ENCODE measurements at regions not wholly inside any gene's neighbourhood (a gene's known extent, or its start where the extent isn't known, plus 50 kb on each side); places are given as distances from the start of the nearest gene placed in this dataset.
A peak's percentile ranks its signal among the peaks of the same experiment; 100 is the strongest.

GRCh38 chr3:10743366-10744097 is 72.5 kb upstream of the SLC6A11 start:
- no peak for DNase-seq

GRCh38 chr3:10744098-10744465 is 71.9 kb upstream of the SLC6A11 start:
- DNase-seq, result peak; percentile 48

- DNase-seq, result no peak
Observed at GRCh38 chr3:10745392-10745791, 70.6 kb upstream of the SLC6A11 start.

GRCh38 chr3:10746001-10746400 is 70.0 kb upstream of the SLC6A11 start:
- DNase-seq, result no peak

- DNase-seq, result no peak
Observed at GRCh38 chr3:10746684-10747083, 69.3 kb upstream of the SLC6A11 start.

- no peak for DNase-seq
Observed at GRCh38 chr3:10747341-10747740, 68.7 kb upstream of the SLC6A11 start.

- DNase-seq, result no peak
Observed at GRCh38 chr3:10748040-10748439, 68.0 kb upstream of the SLC6A11 start.

GRCh38 chr3:10753964-10754363 is 62.1 kb upstream of the SLC6A11 start:
- DNase-seq, result peak; percentile 34

- DNase-seq, result no peak
Observed at GRCh38 chr3:10756546-10756945, 59.5 kb upstream of the SLC6A11 start.

GRCh38 chr3:10757021-10757820 is 58.8 kb upstream of the SLC6A11 start:
- DNase-seq, result peak; percentile 36

- DNase-seq, result peak; percentile 65
Observed at GRCh38 chr3:10757821-10758130, 58.3 kb upstream of the SLC6A11 start.

GRCh38 chr3:10758304-10759037 is 57.6 kb upstream of the SLC6A11 start:
- peak; percentile 42 for DNase-seq

GRCh38 chr3:10759495-10759894 is 56.5 kb upstream of the SLC6A11 start:
- no peak for DNase-seq

GRCh38 chr3:10760199-10760598 is 55.8 kb upstream of the SLC6A11 start:
- no peak for DNase-seq

GRCh38 chr3:10761583-10761982 is 54.4 kb upstream of the SLC6A11 start:
- DNase-seq, result no peak

- DNase-seq, result no peak
Observed at GRCh38 chr3:10762116-10762515, 53.9 kb upstream of the SLC6A11 start.

- DNase-seq, result no peak
Observed at GRCh38 chr3:10762611-10763247, 53.3 kb upstream of the SLC6A11 start.

GRCh38 chr3:10763248-10763620 is 52.8 kb upstream of the SLC6A11 start:
- no peak for DNase-seq

- no peak for DNase-seq
Observed at GRCh38 chr3:10763817-10764258, 52.2 kb upstream of the SLC6A11 start.

- DNase-seq, result no peak
Observed at GRCh38 chr3:10764259-10765051, 51.6 kb upstream of the SLC6A11 start.

- no peak for DNase-seq
Observed at GRCh38 chr3:10766049-10766705, 49.9 kb upstream of the SLC6A11 start.

Data from stimulated activated CD4-positive, alpha-beta T cell treated with anti-CD3 and anti-CD28 coated beads, Interleukin-1b, Interleukin-23, amount 100 ng/mL, for 48 hours (primary cell).